Uterus (tissue), 2 donors: ENCODE measurements at regions not wholly inside any gene's neighbourhood (a gene's known extent, or its start where the extent isn't known, plus 50 kb on each side); places are given as distances from the start of the nearest gene placed in this dataset.

Experiments used
- POLR2A ChIP-seq, 2 donors: fragments of 450-650 bp; IDR thresholded peaks; one replicate each; pipeline ENCODE4 v1.6.1; 2016; ENCODE audit warnings: antibody characterized with exemption in 2 of 2, mild to moderate bottlenecking in 1 of 2, moderate library complexity in 1 of 2
- TF ChIP-seq, protein P1 (sequence below), 4 experiments: fragments of 200-600 bp in 2 of 4; fragments of 450-650 bp in 2 of 4; sonication (generic) in 2 of 4; IDR thresholded peaks; one replicate each; pipeline ENCODE4 v1.5.1; 2016 to 2019; ENCODE audit warnings: antibody characterized with exemption in 4 of 4, mild to moderate bottlenecking in 2 of 4, moderate library complexity in 1 of 4

- no peak for TF ChIP-seq POLR2A (IDR thresholded peaks at IDR 0.05)
- TF ChIP-seq, protein P1, sequence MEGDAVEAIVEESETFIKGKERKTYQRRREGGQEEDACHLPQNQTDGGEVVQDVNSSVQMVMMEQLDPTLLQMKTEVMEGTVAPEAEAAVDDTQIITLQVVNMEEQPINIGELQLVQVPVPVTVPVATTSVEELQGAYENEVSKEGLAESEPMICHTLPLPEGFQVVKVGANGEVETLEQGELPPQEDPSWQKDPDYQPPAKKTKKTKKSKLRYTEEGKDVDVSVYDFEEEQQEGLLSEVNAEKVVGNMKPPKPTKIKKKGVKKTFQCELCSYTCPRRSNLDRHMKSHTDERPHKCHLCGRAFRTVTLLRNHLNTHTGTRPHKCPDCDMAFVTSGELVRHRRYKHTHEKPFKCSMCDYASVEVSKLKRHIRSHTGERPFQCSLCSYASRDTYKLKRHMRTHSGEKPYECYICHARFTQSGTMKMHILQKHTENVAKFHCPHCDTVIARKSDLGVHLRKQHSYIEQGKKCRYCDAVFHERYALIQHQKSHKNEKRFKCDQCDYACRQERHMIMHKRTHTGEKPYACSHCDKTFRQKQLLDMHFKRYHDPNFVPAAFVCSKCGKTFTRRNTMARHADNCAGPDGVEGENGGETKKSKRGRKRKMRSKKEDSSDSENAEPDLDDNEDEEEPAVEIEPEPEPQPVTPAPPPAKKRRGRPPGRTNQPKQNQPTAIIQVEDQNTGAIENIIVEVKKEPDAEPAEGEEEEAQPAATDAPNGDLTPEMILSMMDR (IDR thresholded peaks at IDR 0.05), result no peak
These were observed 324.3 kb upstream of the ZFP64 start for GRCh38 chr20:52515877-52516276.
